ENCODE measurements at regions not wholly inside any gene's neighbourhood (a gene's known extent, or its start where the extent isn't known, plus 50 kb on each side); places are given as distances from the start of the nearest gene placed in this dataset.

GRCh38 chr1:79705218-79705617 lies 698.7 kb upstream of the ADGRL4 start:
- TF ChIP-seq POLR2AphosphoS5 (IDR thresholded peaks at IDR 0.05) (no peak), CTCF (IDR thresholded peaks at IDR 0.05) (no peak), POLR2A (IDR thresholded peaks at IDR 0.05; ENCODE audit: low read depth) (no peak)
